IMR-90 (cell line): ENCODE measurements at regions not wholly inside any gene's neighbourhood (a gene's known extent, or its start where the extent isn't known, plus 50 kb on each side); places are given as distances from the start of the nearest gene placed in this dataset.

ENCODE experiments used
- ATAC-seq: fragments of 200-7000 bp; cut with Tn5 transposase; 2 replicates; pipeline ENCODE4 v1.9.1; 2020; ENCODE audit warnings: low read depth, mild to moderate bottlenecking, moderate library complexity
- BruUV-seq: library from RNA; stranded (reverse); fragments of 400-500 nt; replicated peaks from 2 replicates; lab custom pipeline; 2021; lab: Mats Ljungman, UMichigan
- CTCF ChIA-PET: fragments of 300-600 bp; formaldehyde crosslinking; extraction: SDS; loops from one replicate; lab custom pipeline; 2021; ENCODE audit warnings: antibody characterized with exemption; lab: Yijun Ruan, JAX
- POLR2A ChIA-PET: fragments of 300-600 bp; sonication (Branson Sonifier 250); formaldehyde crosslinking; loops from one replicate; lab custom pipeline; 2022; ENCODE audit warnings: antibody characterized with exemption; ENCODE audit not compliant: unreplicated experiment; lab: Charles Lee
- DNase-seq: peaks from one replicate; pipeline ENCODE4 v3.0.0; 2013
- H2AFZ ChIP-seq: replicated peaks from 2 replicates; pipeline ENCODE3; 2013; ENCODE audit warnings: low read length, mild to moderate bottlenecking; ENCODE audit not compliant: poor library complexity
- H2AK5ac ChIP-seq: 2 replicates; pipeline ENCODE4 v1.6.1; 2013; ENCODE audit warnings: low read depth, low read length, inconsistent platforms
- H2AK9ac ChIP-seq: replicated peaks from 2 replicates; pipeline ENCODE3; 2013; ENCODE audit warnings: mild to moderate bottlenecking, low read depth, low read length, moderate library complexity; ENCODE audit not compliant: poor library complexity
- H2BK120ac ChIP-seq: 2 replicates; pipeline ENCODE4 v1.6.1; 2013; ENCODE audit warnings: low read depth, low read length, inconsistent platforms
- H2BK15ac ChIP-seq: 3 replicates; pipeline ENCODE4 v1.6.1; 2013; ENCODE audit warnings: low read depth, low read length, inconsistent platforms
- H2BK20ac ChIP-seq: 2 replicates; pipeline ENCODE4 v1.6.1; 2013; ENCODE audit warnings: low read depth, mild to moderate bottlenecking, inconsistent platforms, low read length, moderate library complexity
- H2BK5ac ChIP-seq: 2 replicates; pipeline ENCODE4 v1.6.1; 2013; ENCODE audit warnings: mild to moderate bottlenecking, low read depth, low read length, inconsistent platforms; ENCODE audit not compliant: poor library complexity, severe bottlenecking
- H3K14ac ChIP-seq: replicated peaks from 2 replicates; pipeline ENCODE4 v1.6.1; 2013; ENCODE audit warnings: low read depth, low read length, inconsistent platforms
- H3K18ac ChIP-seq: 2 replicates; pipeline ENCODE4 v1.6.1; 2013; ENCODE audit warnings: low read depth, low read length, control low read depth
- H3K23ac ChIP-seq: 2 replicates; pipeline ENCODE4 v1.6.1; 2013; ENCODE audit warnings: low read depth, low read length, inconsistent platforms
- H3K27ac ChIP-seq: 2 replicates; pipeline ENCODE4 v1.5.1; 2013; ENCODE audit warnings: mild to moderate bottlenecking, control low read depth, low read length; ENCODE audit not compliant: insufficient read depth
- H3K27me3 ChIP-seq: 2 replicates; pipeline ENCODE4 v1.6.1; 2013; ENCODE audit warnings: low read length; ENCODE audit not compliant: control insufficient read depth, insufficient read depth
- H3K36me3 ChIP-seq: 2 replicates; pipeline ENCODE4 v1.6.1; 2013; ENCODE audit warnings: low read length, mixed read lengths; ENCODE audit not compliant: control insufficient read depth, insufficient read depth
- H3K4ac ChIP-seq: 2 replicates; pipeline ENCODE4 v1.6.1; 2013; ENCODE audit warnings: low read depth, low read length, inconsistent platforms
- H3K4me1 ChIP-seq: 2 replicates; pipeline ENCODE4 v1.6.1; 2013; ENCODE audit warnings: low read length, mixed read lengths; ENCODE audit not compliant: control insufficient read depth, insufficient read depth
- H3K4me2 ChIP-seq: 2 replicates; pipeline ENCODE4 v1.6.1; 2013; ENCODE audit warnings: low read depth, mild to moderate bottlenecking, control low read depth, low read length, moderate library complexity
- H3K4me3 ChIP-seq: 2 replicates; pipeline ENCODE4 v1.5.1; 2013; ENCODE audit warnings: low read depth, mild to moderate bottlenecking, control low read depth, low read length, moderate library complexity; ENCODE audit not compliant: insufficient read depth
- H3K56ac ChIP-seq: 2 replicates; pipeline ENCODE4 v1.6.1; 2013; ENCODE audit warnings: low read length, inconsistent platforms; ENCODE audit not compliant: insufficient read depth; ENCODE audit errors: extremely low read depth
- H3K79me1 ChIP-seq, 2 experiments: 2 replicates each; pipeline ENCODE4 v1.6.1; 2013; ENCODE audit warnings: low read length in 2 of 2, inconsistent platforms in 1 of 2, low read depth in 1 of 2
- H3K9ac ChIP-seq: 2 replicates; pipeline ENCODE4 v1.6.1; 2013; ENCODE audit warnings: low read depth, low read length, control low read depth
- H3K9me1 ChIP-seq: 2 replicates; pipeline ENCODE4 v1.6.1; 2013; ENCODE audit warnings: low read length, inconsistent platforms; ENCODE audit not compliant: insufficient read depth
- H3K9me3 ChIP-seq: 2 replicates; pipeline ENCODE4 v1.6.1; 2013; ENCODE audit warnings: low read length; ENCODE audit not compliant: control insufficient read depth, insufficient read depth
- H4K20me1 ChIP-seq: 2 replicates; pipeline ENCODE4 v1.6.1; 2013; ENCODE audit warnings: low read length, inconsistent platforms; ENCODE audit not compliant: insufficient read depth
- H4K5ac ChIP-seq: 2 replicates; pipeline ENCODE4 v1.6.1; 2013; ENCODE audit warnings: mild to moderate bottlenecking, low read depth, low read length, control low read depth
- H4K8ac ChIP-seq, 2 experiments: 2 replicates each; pipeline ENCODE4 v1.6.1; 2013; ENCODE audit warnings: low read depth in 2 of 2, low read length in 2 of 2, control low read depth in 1 of 2, inconsistent platforms in 1 of 2
- H4K91ac ChIP-seq: 2 replicates; pipeline ENCODE4 v1.6.1; 2013; ENCODE audit warnings: low read depth, low read length, inconsistent platforms; ENCODE audit not compliant: insufficient read depth
- BHLHE40 ChIP-seq: fragments of 150-350 bp; IDR thresholded peaks from 2 replicates; pipeline ENCODE4 v1.6.1; 2016; ENCODE audit warnings: mild to moderate bottlenecking, low read depth, low read length
- CEBPB ChIP-seq: IDR thresholded peaks from 2 replicates; pipeline ENCODE4 v1.6.1; 2012; ENCODE audit warnings: low read depth, low read length, improper control_type of control experiment
- CHD1 ChIP-seq: IDR thresholded peaks from 2 replicates; pipeline ENCODE4 v1.6.1; 2012; ENCODE audit warnings: low read depth, low read length, improper control_type of control experiment
- ELK1 ChIP-seq: fragments of 150-350 bp; IDR thresholded peaks from 2 replicates; pipeline ENCODE4 v1.6.1; 2016; ENCODE audit warnings: low read depth, mild to moderate bottlenecking, low read length, moderate library complexity, borderline replicate concordance
- MAFK ChIP-seq: IDR thresholded peaks from 2 replicates; pipeline ENCODE4 v1.6.1; 2012; ENCODE audit warnings: low read depth, low read length, improper control_type of control experiment
- MAZ ChIP-seq: IDR thresholded peaks from 2 replicates; pipeline ENCODE4 v1.6.1; 2012; ENCODE audit warnings: low read depth, mild to moderate bottlenecking, low read length, improper control_type of control experiment, moderate library complexity, borderline replicate concordance
- NFE2L2 ChIP-seq: fragments of 150-350 bp; IDR thresholded peaks from 2 replicates; pipeline ENCODE4 v1.6.1; 2016; ENCODE audit warnings: low read depth, mild to moderate bottlenecking, low read length
- POLR2A ChIP-seq: IDR thresholded peaks from 2 replicates; pipeline ENCODE4 v1.6.1; 2012; ENCODE audit warnings: mild to moderate bottlenecking, low read depth, low read length
- RAD21 ChIP-seq: IDR thresholded peaks from 2 replicates; pipeline ENCODE4 v1.6.1; 2012; ENCODE audit warnings: low read length, improper control_type of control experiment
- RCOR1 ChIP-seq: IDR thresholded peaks from 2 replicates; pipeline ENCODE4 v1.6.1; 2012; ENCODE audit warnings: mild to moderate bottlenecking, low read length, improper control_type of control experiment; ENCODE audit not compliant: insufficient replicate concordance
- RFX5 ChIP-seq: IDR thresholded peaks from 2 replicates; pipeline ENCODE4 v1.8.0; 2012; ENCODE audit warnings: low read depth, mild to moderate bottlenecking, low read length, moderate library complexity
- SMC3 ChIP-seq: fragments of 150-350 bp; IDR thresholded peaks from 2 replicates; pipeline ENCODE4 v1.6.1; 2016; ENCODE audit warnings: low read depth, mild to moderate bottlenecking, antibody characterized with exemption, low read length, moderate library complexity
- USF2 ChIP-seq: fragments of 150-350 bp; IDR thresholded peaks from 2 replicates; pipeline ENCODE4 v1.6.1; 2017; ENCODE audit warnings: mild to moderate bottlenecking, antibody characterized with exemption, low read length, low read depth
- WGBS, 2 experiments: methylation state at CpG; one replicate each; pipeline versions ENCODE4 v1.1.5 to v1.1.7; 2013; ENCODE audit warnings: missing lambda C conversion rate in 2 of 2; ENCODE audit not compliant: insufficient read length in 1 of 2; ENCODE audit errors: extremely low coverage in 2 of 2; 5-methylcytosine and 5-hydroxymethylcytosine counted together
- dilution Hi-C: fragments of 300-500 bp; cut with HindIII; formaldehyde crosslinking; loops from one replicate; pipeline ENCODE4 v1.14.3; 2018; ENCODE audit warnings: low sequenced_read_pairs; ENCODE audit not compliant: unreplicated experiment
- in situ Hi-C: fragments of 300-500 bp; cut with MboI; formaldehyde crosslinking; loops from 3 replicates; pipeline ENCODE4 v1.14.3; 2019; ENCODE audit warnings: low sequenced_read_pairs, inconsistent platforms, mixed read lengths
- intact Hi-C: fragments of 100-400 bp; cut with micrococcal nuclease; formaldehyde crosslinking; loops from 2 replicates; pipeline ENCODE4 v1.10.0; 2022

GRCh38 chr12:105681341-105681740 is 350.9 kb downstream of the C12orf75 start:
- CTCF ChIA-PET: no interaction called here
- Histone ChIP-seq H3K9me1 (0 out of 2 replicates have a peak, but pooled peaks cover 2% of the 10 kb centered on the region), H2BK5ac (no peak overlapping the region), H3K23ac (no peak overlapping the region), H3K4me3 (no peak overlapping the region), H4K91ac (no peak overlapping the region), H2AK5ac (no peak overlapping the region), H2AK9ac (no peak overlapping the region), H3K56ac (no peak overlapping the region), H3K4ac (no peak overlapping the region), H3K36me3 (no peaks in the 10 kb centered on the region), H2BK20ac (no peak overlapping the region), H3K27ac (no peak overlapping the region), H4K20me1 (no peaks in the 10 kb centered on the region), H3K9me3 (no peaks in the 10 kb centered on the region), H2BK120ac (no peak overlapping the region), H3K27me3 (peaks cover 3% of the 10 kb centered on the region; the same call in 1 of the 2 replicates), H3K4me2 (no peak overlapping the region), H2AFZ (no peak overlapping the region), H3K9ac (no peak overlapping the region), H4K5ac (no peak overlapping the region), H3K14ac (no peak overlapping the region), H4K8ac (no peak overlapping the region), H3K18ac (no peak overlapping the region), H2BK15ac (no peak overlapping the region), H3K79me1 (no peaks in the 10 kb centered on the region), H3K4me1 (no peaks in the 10 kb centered on the region)
- DNase-seq: no peak
- dilution Hi-C loops: no loop called here
- ATAC-seq: no peak
- in situ Hi-C loops: no loop called here
- intact Hi-C loops: no loop called here
- POLR2A ChIA-PET: no interaction called here
- BruUV-seq: no TSS peak
- no CpG with 5 or more reads among the region's 2 CpGs for WGBS, 2 experiments
- no peak for TF ChIP-seq CEBPB
- no peak for TF ChIP-seq RCOR1
- TF ChIP-seq CHD1: no peak
- TF ChIP-seq ELK1: no peak
- no peak for TF ChIP-seq POLR2A
- no peak for TF ChIP-seq RAD21
- no peak for TF ChIP-seq RFX5
- TF ChIP-seq USF2: no peak
- no peak for TF ChIP-seq MAZ
- TF ChIP-seq NFE2L2: no peak
- no peak for TF ChIP-seq MAFK
- TF ChIP-seq SMC3: no peak
- no peak for TF ChIP-seq BHLHE40
